SK-N-SH treated with all-trans-retinoic acid at 6 μM for 48 hours (cell line): ENCODE measurements at regions not wholly inside any gene's neighbourhood (a gene's known extent, or its start where the extent isn't known, plus 50 kb on each side); places are given as distances from the start of the nearest gene placed in this dataset.

ENCODE experiments used
- CREB5 ChIP-seq: fragments of 250-450 bp; sonication (Bioruptor Pico); IDR thresholded peaks from 2 replicates; pipeline ENCODE4 v1.5.1; 2020; ENCODE audit warnings: low read depth, mild to moderate bottlenecking, moderate library complexity
- CSDC2 ChIP-seq: fragments of 250-450 bp; sonication (Bioruptor Pico); IDR thresholded peaks from 2 replicates; pipeline ENCODE4 v1.5.0; 2020; ENCODE audit warnings: mild to moderate bottlenecking, moderate library complexity
- ZFP30 ChIP-seq: fragments of 450-650 bp; formaldehyde crosslinking; IDR thresholded peaks from 2 replicates; pipeline ENCODE4 v1.5.0; 2022; ENCODE audit warnings: mild to moderate bottlenecking, moderate library complexity
- ZNF8 ChIP-seq: fragments of 450-650 bp; formaldehyde crosslinking; IDR thresholded peaks from 2 replicates; pipeline ENCODE4 v1.5.0; 2020; ENCODE audit warnings: mild to moderate bottlenecking, moderate library complexity
- TF ChIP-seq, protein P1 (sequence below): fragments of 250-450 bp; sonication (Bioruptor Pico); IDR thresholded peaks from 2 replicates; pipeline ENCODE4 v1.8.0; 2020; ENCODE audit warnings: mild to moderate bottlenecking, moderate library complexity, borderline replicate concordance

DNA sequence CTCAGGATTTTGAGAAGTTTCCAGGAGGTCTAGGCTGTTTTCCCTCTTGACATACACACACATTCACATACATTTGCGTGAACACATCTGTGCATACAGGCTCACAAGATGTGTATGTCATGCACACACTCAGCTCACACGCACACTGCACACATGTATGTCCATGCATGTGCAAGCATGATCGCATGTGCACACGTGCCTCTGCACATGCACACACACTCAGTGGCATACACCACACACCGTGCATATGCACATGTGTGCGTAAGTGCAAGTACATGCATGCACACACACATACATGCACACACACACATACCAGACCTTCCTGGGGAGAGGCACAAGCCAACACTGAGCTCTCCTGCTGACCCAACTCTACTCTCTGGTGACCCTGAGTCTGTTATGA is 171.4 kb downstream of the RBFOX3 start:
- TF ChIP-seq, protein P1, sequence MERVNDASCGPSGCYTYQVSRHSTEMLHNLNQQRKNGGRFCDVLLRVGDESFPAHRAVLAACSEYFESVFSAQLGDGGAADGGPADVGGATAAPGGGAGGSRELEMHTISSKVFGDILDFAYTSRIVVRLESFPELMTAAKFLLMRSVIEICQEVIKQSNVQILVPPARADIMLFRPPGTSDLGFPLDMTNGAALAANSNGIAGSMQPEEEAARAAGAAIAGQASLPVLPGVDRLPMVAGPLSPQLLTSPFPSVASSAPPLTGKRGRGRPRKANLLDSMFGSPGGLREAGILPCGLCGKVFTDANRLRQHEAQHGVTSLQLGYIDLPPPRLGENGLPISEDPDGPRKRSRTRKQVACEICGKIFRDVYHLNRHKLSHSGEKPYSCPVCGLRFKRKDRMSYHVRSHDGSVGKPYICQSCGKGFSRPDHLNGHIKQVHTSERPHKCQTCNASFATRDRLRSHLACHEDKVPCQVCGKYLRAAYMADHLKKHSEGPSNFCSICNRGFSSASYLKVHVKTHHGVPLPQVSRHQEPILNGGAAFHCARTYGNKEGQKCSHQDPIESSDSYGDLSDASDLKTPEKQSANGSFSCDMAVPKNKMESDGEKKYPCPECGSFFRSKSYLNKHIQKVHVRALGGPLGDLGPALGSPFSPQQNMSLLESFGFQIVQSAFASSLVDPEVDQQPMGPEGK (CRISPR knock-in tag) = no peak
- TF ChIP-seq CREB5 (CRISPR knock-in tag) (no peak), CSDC2 (CRISPR knock-in tag) (no peak), ZNF8 (CRISPR knock-in tag) (no peak), ZFP30 (no peak)
